Panc1 (cell line): ENCODE measurements at regions not wholly inside any gene's neighbourhood (a gene's known extent, or its start where the extent isn't known, plus 50 kb on each side); places are given as distances from the start of the nearest gene placed in this dataset.

Experiments
- ATAC-seq: fragments of 200-7000 bp; cut with Tn5 transposase; 2 replicates; pipeline ENCODE4 v1.9.1; 2020; ENCODE audit warnings: mild to moderate bottlenecking, moderate library complexity
- BruUV-seq: library from RNA; stranded (reverse); fragments of 400-500 nt; replicated peaks from 2 replicates; lab custom pipeline; 2021; lab: Mats Ljungman, UMichigan
- CTCF ChIA-PET: fragments of 300-600 bp; sonication (Branson Sonifier 250); formaldehyde crosslinking; loops from one replicate; lab custom pipeline; 2022; ENCODE audit warnings: antibody characterized with exemption; lab: Charles Lee
- POLR2A ChIA-PET: fragments of 300-600 bp; sonication (Branson Sonifier 250); formaldehyde crosslinking; loops from one replicate; lab custom pipeline; 2022; ENCODE audit warnings: antibody characterized with exemption; lab: Charles Lee
- DNase-seq: peaks from one replicate; pipeline ENCODE4 v3.0.0-alpha.2; 2010; ENCODE audit warnings: low read depth, low spot score
- H3K27ac ChIP-seq: 2 replicates; pipeline ENCODE4 v1.5.1; 2011; ENCODE audit warnings: mild to moderate bottlenecking, low read length, inconsistent platforms
- H3K27me3 ChIP-seq: fragments of 200-500 bp; sonication (Bioruptor generic); 2 replicates; pipeline ENCODE4 v1.6.0; 2014; ENCODE audit warnings: low read length, inconsistent platforms; ENCODE audit not compliant: control insufficient read depth, insufficient read depth
- H3K36me3 ChIP-seq: fragments of 200-500 bp; sonication (Bioruptor generic); 2 replicates; pipeline ENCODE4 v1.5.1; 2014; ENCODE audit warnings: inconsistent platforms, mild to moderate bottlenecking, low read length, moderate library complexity; ENCODE audit not compliant: control insufficient read depth, insufficient read depth
- H3K4me1 ChIP-seq: 2 replicates; pipeline ENCODE4 v1.5.1; 2011; ENCODE audit warnings: inconsistent platforms, mild to moderate bottlenecking, low read length, moderate library complexity; ENCODE audit not compliant: control insufficient read depth, insufficient read depth
- H3K4me3 ChIP-seq, 2 experiments: 2 replicates each; pipeline ENCODE4 v1.5.1; 2011 to 2012; ENCODE audit warnings: low read depth in 2 of 2, low read length in 2 of 2, mild to moderate bottlenecking in 2 of 2, inconsistent platforms in 1 of 2, moderate library complexity in 1 of 2
- H3K9me3 ChIP-seq: fragments of 200-500 bp; sonication (Bioruptor generic); 2 replicates; pipeline ENCODE4 v1.5.1; 2014; ENCODE audit warnings: low read depth, mild to moderate bottlenecking, inconsistent platforms, low read length, moderate library complexity; ENCODE audit not compliant: control insufficient read depth, insufficient read depth
- CTCF ChIP-seq: fragments of 450-650 bp; IDR thresholded peaks from 2 replicates; pipeline ENCODE4 v1.5.1; 2017; ENCODE audit warnings: mild to moderate bottlenecking
- POLR2AphosphoS5 ChIP-seq: IDR thresholded peaks from 2 replicates; pipeline ENCODE4 v1.6.1; 2012; ENCODE audit warnings: mild to moderate bottlenecking, low read depth, low read length, moderate library complexity
- SIN3A ChIP-seq: IDR thresholded peaks from 2 replicates; pipeline ENCODE4 v1.6.1; 2012; ENCODE audit warnings: low read depth, mild to moderate bottlenecking, low read length, moderate library complexity, borderline replicate concordance; ENCODE audit not compliant: insufficient read depth
- TCF7L2 ChIP-seq: IDR thresholded peaks from 2 replicates; pipeline ENCODE4 v1.6.1; 2011; ENCODE audit warnings: mild to moderate bottlenecking, low read depth, low read length, inconsistent platforms
- in situ Hi-C: cut with HindIII; loops from 2 replicates; pipeline ENCODE4 v1.10.0; 2016; ENCODE audit warnings: low sequenced_read_pairs, low pct_unique_long_range_greater_than_20kb
- intact Hi-C: fragments of 100-400 bp; cut with micrococcal nuclease; formaldehyde crosslinking; loops from one replicate; pipeline ENCODE4 v1.10.0; 2022; ENCODE audit not compliant: unreplicated experiment
- TF ChIP-seq, protein P1 (sequence below), 2 experiments: IDR thresholded peaks; 2 replicates each; pipeline ENCODE4 v1.6.1; 2011 to 2012; ENCODE audit warnings: low read depth in 2 of 2, control low read depth in 1 of 2, low read length in 1 of 2, mild to moderate bottlenecking in 1 of 2, moderate library complexity in 1 of 2; ENCODE audit not compliant: insufficient read depth in 1 of 2

GRCh38 chr3:106552351-106553043, 683.7 kb upstream of the CBLB start:
- H3K27ac ChIP-seq = no peak overlapping the region
- no peaks in the 10 kb centered on the region for H3K4me1 ChIP-seq
- ChIA-PET POLR2A (no interaction called here), CTCF (no interaction called here)
- in situ Hi-C loops (no loop called here), intact Hi-C loops (no loop called here)
- ATAC-seq (no peak), DNase-seq (no peak)
- no TSS peak for BruUV-seq
- TF ChIP-seq SIN3A = no peak
- TF ChIP-seq TCF7L2 = no peak
- H3K4me3 ChIP-seq = no peak overlapping the region
- no peaks in the 10 kb centered on the region for H3K36me3 ChIP-seq
- no peaks in the 10 kb centered on the region for H3K27me3 ChIP-seq
- H3K9me3 ChIP-seq = no peaks in the 10 kb centered on the region

GRCh38 chr3:106560451-106560966, 691.7 kb upstream of the CBLB start:
- CTCF ChIA-PET = no interaction called here
- Histone ChIP-seq H3K27ac (no peak overlapping the region), H3K36me3 (no peaks in the 10 kb centered on the region), H3K4me1 (no peaks in the 10 kb centered on the region), H3K4me3 (no peak overlapping the region), H3K27me3 (no peaks in the 10 kb centered on the region), H3K9me3 (no peaks in the 10 kb centered on the region)
- intact Hi-C loops = no loop called here
- DNase-seq = no peak
- BruUV-seq = no TSS peak
- TF ChIP-seq POLR2AphosphoS5 (no peak), TCF7L2 (no peak), CTCF (no peak), SIN3A (no peak)
- TF ChIP-seq, protein P1, sequence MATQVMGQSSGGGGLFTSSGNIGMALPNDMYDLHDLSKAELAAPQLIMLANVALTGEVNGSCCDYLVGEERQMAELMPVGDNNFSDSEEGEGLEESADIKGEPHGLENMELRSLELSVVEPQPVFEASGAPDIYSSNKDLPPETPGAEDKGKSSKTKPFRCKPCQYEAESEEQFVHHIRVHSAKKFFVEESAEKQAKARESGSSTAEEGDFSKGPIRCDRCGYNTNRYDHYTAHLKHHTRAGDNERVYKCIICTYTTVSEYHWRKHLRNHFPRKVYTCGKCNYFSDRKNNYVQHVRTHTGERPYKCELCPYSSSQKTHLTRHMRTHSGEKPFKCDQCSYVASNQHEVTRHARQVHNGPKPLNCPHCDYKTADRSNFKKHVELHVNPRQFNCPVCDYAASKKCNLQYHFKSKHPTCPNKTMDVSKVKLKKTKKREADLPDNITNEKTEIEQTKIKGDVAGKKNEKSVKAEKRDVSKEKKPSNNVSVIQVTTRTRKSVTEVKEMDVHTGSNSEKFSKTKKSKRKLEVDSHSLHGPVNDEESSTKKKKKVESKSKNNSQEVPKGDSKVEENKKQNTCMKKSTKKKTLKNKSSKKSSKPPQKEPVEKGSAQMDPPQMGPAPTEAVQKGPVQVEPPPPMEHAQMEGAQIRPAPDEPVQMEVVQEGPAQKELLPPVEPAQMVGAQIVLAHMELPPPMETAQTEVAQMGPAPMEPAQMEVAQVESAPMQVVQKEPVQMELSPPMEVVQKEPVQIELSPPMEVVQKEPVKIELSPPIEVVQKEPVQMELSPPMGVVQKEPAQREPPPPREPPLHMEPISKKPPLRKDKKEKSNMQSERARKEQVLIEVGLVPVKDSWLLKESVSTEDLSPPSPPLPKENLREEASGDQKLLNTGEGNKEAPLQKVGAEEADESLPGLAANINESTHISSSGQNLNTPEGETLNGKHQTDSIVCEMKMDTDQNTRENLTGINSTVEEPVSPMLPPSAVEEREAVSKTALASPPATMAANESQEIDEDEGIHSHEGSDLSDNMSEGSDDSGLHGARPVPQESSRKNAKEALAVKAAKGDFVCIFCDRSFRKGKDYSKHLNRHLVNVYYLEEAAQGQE (IDR thresholded peaks at IDR 0.05; ENCODE audit: insufficient read depth in 1 of 2, low read depth in 2 of 2, low read length in 1 of 2) = no peak
- no peak for ATAC-seq
- POLR2A ChIA-PET = interaction anchor here (0.6 kb wide), 1 partner anchor 118 kb away, joined by 4 read pairs; no protein-coding TSS in a partner anchor
- in situ Hi-C loops = no loop called here

- intact Hi-C loops (no loop called here), in situ Hi-C loops (no loop called here)
- ChIA-PET CTCF (no interaction called here), POLR2A (no interaction called here)
- ATAC-seq (no peak), DNase-seq (no peak)
- no peaks in the 10 kb centered on the region for H3K9me3 ChIP-seq
- no peak; the same call in 1 of the 2 replicates for TF ChIP-seq CTCF
- TF ChIP-seq SIN3A = no peak
- TF ChIP-seq, protein P1 (IDR thresholded peaks at IDR 0.05; ENCODE audit: insufficient read depth in 1 of 2, low read depth in 2 of 2, low read length in 1 of 2) = no peak
- no peak for TF ChIP-seq POLR2AphosphoS5
- no peak overlapping the region for H3K27ac ChIP-seq
- H3K4me1 ChIP-seq = no peaks in the 10 kb centered on the region
- H3K36me3 ChIP-seq = no peaks in the 10 kb centered on the region
- H3K27me3 ChIP-seq = no peaks in the 10 kb centered on the region
- no peak overlapping the region for H3K4me3 ChIP-seq
- BruUV-seq = no TSS peak
Observed at GRCh38 chr3:106566277-106566676, 697.5 kb upstream of the CBLB start.
